GM21381 (cell line): ENCODE measurements at regions not wholly inside any gene's neighbourhood (a gene's known extent, or its start where the extent isn't known, plus 50 kb on each side); places are given as distances from the start of the nearest gene placed in this dataset.

Source experiments
- ATAC-seq: cut with Tn5 transposase; IDR thresholded peaks from one replicate; pipeline ENCODE4 v1.9.1; 2021; ENCODE audit warnings: mild to moderate bottlenecking, moderate library complexity; ENCODE audit not compliant: unreplicated experiment

DNA sequence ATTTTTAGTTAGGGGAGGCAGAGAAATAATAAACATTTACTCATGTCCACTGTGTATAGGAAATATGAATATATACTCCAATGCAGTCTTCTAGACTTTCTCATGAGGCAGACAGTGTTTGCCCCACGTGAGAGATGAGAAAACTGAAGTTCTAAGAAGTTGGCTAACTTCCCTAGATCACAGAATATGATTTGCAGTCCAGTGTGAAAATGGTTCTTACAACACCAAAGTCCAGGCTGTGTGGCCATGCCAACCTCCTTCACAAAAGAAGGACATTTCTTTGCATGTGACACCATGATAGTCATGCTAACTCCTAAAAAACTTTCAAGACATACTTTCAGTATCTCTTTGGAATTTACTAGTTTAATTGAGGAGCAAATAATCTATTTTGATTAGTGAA is 143.7 kb downstream of the IRS1 start:
- no peak for ATAC-seq

DNA sequence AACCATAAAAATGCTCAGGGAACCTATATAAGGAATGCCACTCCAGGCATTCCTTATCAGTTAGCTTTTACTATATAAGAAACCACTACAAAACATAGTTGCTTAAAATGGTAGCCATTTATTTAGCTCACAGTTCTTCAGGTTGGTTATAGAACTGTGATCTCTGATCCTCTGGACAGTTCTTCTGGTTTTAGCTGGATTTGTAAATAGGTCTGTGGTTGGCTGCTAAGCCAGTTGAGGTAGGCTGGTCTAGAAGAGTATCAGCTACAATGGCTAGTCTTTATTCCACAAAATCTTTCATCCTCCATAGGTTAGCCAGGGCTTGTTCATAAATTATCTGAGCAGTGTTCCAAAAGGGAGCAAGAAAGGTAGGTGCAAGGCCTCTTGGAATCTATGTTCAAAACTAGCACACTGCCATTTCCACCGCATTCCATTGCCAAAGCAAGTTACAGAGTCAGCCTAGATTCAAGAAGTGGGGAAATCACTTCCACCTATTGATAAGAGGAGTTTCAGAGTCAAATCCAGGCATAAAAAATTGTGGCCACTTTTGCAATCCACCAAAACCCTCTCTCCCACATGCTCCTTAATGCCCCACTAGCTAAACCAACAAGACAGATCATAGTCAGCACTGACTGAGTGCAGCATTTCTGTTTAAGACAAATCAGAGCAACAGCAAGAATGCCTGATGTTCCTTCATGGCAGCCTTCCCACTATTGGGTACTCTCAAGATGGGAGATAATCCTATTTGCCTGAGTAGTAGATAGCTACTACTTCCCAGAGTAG is 146.4 kb downstream of the IRS1 start:
- no peak for ATAC-seq

DNA sequence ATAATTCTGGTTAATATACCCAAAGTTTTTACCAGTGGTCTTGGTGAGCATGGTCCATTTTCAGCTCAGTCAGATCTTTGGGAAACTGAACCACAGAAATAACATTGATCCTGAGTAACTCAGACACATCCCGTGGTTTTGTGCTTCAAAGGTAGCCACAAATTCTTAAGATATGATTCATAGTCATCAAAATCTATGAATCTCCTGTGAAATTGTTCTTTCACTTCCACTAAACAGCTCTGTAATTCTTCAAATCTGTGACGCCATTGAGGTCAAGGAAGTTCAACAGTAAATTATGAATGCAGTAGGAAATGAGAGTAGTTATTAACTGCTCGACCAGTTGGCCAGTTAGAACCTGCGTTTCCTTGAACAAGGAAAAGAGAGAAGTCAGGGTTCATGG is 147.3 kb downstream of the IRS1 start:
- peak; percentile 52 for ATAC-seq

DNA sequence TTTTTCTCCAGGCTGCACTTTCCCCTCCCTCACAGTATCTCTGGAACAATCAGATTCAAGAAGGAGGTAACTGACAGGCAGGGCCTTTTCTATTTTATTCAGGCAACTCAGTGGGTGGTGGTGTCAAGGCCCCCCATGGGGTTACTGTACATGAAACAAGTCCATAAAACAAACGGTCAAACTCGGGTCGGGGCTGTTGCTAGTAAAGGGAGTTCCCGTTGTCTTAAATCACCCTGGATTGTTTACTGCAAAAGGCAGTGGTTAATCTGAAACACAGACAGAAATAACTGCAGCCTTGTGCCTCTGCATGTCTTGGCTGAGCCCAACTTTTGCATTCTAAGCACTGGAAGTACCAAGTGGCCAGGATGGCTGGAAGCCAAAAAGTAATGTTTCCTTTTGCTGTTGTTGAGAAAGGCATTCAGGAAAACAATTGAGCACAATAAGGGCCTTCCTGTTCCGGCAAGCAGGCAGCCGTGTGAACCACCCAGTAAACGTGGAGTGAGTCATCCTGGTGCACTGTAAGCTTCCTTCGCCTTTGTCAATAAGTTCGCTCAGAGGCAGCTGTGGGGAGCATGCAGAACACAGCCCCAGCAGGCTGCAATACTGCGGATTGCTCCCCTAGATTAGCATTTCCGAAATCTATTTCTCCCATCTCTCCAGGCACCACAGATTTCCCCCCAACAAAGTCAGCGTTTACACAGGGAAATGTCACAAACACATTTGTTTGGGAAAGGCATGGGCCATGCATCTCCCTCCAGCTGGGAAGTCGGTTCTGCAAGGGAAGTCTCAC is 149.6 kb downstream of the IRS1 start:
- peak; percentile 80 for ATAC-seq

DNA sequence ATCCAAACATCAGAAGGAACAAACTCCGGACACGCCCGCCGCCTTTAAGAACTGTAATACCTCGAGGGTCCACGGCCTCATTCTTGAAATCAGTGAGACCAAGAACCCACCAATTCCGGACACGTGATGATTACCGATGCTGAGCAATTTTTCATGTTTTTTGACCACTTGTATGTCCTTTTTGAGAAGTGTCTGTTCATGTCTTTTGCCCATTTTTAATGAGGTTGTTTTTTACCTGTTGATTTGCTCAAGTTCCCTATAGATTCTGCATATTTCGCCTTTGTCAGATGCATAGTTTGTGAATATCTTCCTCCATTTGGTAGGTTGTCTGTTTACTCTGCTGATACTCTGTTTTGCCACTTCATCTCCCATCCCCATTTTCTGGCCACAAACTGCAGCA is 150.4 kb downstream of the IRS1 start:
- ATAC-seq: no peak

DNA sequence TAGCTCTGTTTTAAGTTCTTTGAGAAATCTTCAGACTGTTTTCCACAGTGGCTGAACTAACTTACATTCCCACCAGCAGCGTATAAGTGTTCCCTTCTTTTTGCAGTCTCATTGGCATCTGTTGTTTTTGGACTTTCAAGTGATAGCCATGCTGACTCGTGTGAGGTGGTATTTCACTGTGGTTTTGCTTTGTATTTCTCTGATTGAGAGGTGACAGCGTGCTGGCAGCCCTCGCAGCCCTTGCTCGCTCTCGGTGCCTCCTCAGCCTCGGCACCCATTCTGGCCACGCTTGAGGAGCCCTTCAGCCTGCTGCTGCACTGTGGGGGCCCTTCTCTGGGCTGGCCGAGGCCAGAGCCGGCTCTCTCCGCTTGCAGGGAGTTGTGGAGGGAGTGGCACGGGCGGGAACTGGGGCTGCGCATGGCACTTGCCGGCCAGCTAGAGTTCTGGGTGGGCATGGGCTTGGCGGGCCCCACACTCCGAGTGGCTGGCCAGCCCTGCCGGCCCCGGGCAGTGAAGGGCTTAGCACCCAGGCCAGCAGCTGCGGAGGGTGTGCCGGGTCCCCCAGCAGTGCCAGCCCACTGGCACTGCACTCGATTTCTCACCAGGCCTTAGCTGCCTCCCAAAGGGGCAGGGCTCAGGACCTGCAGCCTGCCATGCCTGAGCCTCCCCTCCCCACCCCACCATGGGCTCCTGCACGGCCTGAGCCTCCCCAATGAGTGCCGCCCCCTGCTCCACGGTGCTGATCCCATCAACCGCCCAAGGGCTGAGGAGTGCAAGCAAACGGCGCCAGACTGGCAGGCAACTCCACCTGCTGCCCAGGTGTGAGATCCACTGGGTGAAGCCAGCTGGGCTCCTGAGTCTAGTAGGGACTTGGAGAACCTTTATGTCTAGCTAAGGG is 151.8 kb downstream of the IRS1 start:
- ATAC-seq: no peak

DNA sequence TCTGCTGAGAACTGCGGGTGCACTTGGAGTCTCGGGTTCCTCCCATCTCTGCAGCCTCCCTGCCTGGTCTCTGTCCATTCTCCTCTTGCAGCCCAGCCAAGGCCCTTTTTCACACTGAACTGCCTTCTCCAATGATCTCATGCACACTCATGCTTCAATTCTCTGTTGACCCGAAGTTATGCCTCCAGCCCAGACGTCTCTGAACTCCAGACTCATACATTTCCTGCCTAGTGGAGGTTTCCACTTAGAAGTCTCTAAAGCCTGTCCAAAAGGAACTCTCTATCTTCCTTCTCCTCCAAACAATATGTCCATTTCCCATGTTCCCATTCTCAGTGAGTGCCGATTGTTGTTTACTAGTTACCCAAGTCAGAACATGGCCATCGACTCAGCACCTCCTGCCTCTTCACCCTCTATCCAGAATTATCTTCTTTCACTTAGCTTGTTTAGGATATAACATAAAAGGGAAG is 155.2 kb downstream of the IRS1 start:
- ATAC-seq: no peak

DNA sequence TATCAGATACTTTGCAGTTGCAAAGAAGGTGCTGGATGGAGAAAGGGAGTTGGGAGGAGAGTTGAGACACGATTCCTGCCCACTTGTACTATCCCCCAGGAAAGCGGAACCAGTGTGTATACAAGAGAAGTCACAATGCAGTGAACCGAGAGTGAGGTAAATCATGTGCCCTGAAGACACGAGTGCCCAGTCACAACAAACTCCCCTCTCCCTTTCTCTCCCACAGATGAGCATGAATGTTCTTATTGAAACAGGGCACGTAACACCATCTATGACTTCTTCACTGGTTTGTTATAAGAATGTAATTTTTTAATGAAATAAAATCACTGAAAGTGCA is 155.7 kb downstream of the IRS1 start:
- ATAC-seq: no peak

DNA sequence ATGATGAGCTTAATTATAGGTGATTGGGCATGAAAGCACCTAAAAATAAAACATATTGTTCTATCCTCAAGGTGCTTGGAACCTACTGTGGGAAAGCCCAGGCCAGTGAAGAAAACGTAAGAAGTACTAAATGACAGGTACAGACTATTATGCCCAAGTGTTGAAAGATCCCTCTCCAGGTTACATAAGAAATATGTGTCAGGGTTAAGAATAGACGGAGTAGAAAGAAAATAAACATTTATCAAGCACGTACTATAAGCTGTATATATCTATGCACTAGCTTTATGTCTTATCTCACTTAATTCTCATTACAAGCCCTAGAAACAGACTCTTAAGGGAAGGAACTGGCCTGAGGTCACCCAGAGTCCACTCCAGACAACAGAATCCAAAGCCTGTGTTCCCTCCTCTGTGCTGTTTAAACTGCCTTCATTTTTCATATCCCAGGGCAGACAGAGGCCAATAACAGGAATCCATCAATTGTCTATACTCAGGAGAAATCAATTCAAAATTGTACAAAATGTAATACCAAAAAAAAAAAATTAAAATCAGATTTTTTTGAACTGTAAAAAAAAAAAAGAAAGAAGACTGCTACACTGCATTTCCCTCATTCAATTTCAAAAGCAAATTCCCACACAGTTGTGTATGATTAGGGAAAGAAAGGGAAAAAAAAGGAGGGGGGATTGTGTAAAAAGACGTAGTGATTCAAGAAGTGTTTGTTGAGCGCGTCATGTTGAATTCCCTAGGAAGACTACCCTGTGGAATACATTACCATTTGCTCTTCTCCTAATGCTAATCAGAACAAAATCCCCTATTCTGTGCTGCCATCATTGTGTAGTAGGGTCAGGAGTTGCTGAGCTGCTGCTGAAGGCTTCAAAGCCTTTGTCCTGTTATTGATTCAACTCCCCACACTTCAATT is 156.3 kb downstream of the IRS1 start:
- ATAC-seq: no peak

DNA sequence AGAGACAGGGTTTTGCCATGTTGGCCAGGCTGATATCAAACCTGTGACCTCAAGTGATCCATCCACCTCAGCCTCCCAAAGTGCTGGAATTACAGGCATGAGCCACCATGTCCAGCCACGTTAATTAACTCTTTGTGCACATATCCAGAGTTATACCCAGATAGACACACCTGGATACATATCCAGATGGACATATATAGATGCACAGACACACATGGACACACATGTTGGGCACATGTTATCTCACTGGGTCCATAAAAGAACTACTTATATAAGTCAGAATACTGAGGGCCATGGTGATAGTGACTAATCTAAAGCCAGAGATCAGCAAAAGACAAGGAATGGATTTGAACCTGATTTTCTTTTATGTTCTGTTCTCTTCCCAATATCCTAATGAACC is 158.6 kb downstream of the IRS1 start:
- ATAC-seq: no peak

DNA sequence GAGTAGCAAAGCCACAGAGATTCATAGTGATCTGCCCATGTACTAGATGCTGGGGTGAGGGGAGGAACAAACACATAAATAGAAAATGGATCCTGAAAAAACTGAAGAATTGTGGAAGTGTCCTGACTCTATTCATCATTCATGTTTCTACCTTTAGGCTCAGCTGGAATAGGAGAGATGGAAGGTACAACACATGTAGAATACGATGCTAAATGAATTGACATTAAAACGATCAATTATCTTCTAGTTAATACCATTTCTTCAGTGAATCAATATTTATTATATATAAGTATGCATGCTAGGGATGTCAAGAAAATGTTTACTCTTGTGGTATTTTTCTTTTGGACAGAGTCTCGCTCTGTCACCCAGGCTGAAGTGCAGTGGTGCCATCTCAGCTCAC is 159.1 kb downstream of the IRS1 start:
- ATAC-seq: no peak

DNA sequence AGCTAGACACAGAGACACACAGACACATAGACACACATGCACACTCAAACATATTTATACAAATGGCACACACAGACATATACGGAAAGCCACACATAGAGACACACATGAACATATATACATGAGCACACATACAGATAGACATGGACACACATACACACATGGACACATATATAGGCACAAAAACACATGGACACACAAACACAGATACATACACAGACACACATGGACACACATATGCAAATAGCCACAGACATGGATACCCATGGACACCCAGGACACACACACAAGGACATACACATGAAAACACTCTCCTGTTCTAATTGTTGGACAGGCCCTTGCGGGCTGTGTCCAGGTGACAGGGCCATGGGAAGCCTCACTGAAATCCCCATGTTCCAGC is 160.1 kb downstream of the IRS1 start:
- ATAC-seq: no peak

DNA sequence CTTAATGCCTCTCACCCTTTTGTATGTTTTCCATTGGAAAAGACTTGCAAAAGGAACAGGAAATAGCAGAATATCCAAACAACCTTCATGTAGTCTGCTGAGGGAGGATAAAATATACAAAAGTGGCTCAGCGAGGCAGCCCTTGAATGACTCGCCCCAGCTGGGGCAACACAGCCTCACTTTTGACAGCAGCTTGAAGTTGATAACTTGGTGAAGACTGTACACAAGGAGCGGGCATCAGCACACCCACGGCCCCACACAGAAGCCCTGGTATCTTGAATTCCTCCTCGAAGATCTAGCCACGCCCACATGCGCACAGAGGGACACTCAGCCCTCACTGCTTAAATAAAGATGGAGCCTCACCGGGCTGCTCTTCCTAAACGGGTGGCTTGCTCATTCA is 161.0 kb downstream of the IRS1 start:
- no peak for ATAC-seq

DNA sequence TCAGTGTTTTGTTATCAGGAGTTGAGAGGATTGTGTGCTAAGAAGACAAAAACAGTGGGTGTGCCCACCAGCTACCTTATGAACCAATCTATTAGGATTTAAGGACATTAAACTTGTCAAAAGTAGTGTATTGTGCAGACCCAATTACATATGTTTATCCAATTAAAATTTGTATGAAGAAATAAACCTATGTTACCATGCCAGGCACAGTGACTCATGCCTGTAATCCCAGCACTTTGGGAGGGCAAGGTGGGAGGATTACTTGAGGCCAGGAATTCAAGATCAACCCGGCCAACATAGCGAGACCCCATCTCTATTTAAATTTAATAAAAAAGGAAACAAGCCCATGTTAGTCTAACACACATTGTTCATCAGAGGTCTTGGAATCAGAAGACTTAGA is 162.2 kb downstream of the IRS1 start:
- no peak for ATAC-seq

DNA sequence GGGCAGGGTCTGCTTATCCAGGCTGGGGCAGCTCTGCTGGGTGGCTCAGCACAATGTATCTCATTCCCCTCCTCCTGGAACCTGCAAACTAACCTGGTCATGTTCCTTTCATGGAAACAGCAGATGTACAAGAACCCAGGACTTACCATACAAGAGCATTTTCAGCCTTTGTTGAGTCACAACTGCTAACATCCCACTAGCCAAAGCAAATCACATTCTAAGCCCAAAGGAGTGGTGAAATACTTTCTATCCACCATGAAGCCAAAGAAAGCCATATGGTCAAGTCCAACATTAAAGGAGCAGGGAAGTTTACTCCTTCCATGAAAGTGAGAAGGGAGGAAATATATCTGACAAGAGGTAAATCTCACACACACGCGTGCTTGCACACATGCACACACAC is 163.0 kb downstream of the IRS1 start:
- ATAC-seq: no peak

DNA sequence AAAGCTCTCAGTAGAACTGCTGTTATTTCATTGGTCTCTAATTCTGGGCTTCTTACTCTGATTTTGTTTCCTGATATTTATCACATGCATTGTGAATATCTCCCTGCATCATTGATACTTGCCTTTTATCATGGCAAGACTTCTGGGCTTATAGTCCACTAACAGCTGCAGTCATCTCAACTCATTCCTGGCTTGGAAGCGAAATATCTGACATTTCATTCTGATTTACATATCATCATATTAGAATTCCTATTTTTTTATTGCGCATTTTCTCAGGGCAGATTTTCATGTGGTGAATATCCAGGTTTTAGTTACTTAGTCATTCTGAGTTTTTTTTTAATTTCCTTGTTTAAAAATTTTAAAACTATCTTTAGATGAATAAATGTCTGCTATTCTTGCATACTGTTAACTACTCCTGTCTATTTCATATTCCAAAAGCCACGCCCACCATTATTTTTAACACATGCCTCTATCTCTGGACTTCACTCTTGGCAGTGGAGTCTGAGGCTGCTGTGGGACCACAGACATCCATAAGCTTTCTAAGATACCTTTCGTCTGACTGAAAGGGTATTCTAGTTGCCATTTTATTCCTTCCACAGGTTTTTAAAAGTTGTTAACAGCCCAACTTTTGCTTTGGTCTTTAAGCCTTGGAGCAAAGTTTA is 164.5 kb downstream of the IRS1 start:
- ATAC-seq: no peak

DNA sequence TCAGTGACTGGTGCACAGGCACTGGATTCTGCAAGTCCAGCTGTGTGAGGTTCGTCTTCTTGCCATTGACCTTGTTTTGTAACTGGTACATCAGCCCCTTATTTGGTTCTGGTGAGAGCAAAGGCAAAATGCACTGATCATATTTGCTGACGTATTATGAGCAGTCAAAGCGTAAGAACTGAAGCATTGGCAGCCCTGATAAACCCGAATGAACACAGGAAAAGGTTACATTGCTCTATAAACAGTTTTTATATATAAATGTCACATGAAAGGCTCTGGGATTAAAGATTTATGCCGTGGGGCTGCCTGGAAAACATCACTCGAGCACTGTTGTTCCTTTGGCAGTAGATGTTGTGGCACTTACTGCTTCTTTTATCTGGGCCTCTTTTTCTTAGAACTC is 167.9 kb downstream of the IRS1 start:
- no peak for ATAC-seq

DNA sequence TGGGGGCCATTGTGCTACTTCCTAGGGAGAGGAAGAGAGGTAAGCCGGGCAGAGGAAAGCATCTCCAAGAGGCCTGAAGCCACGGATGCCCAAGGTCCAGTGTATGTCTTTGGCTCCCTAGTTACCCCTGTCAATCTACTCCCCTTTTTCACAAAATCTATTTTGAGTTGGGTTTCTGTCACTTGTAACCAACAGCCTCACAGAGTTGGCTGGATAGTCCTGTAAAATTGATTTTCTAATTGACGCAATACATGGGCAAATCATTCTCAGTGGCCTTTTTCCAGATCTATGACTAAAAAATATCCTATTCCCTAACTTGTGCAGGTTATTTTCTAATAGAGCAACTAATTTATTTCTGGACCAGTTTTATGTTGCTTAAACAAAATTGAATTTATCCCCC is 168.4 kb downstream of the IRS1 start:
- no peak for ATAC-seq

DNA sequence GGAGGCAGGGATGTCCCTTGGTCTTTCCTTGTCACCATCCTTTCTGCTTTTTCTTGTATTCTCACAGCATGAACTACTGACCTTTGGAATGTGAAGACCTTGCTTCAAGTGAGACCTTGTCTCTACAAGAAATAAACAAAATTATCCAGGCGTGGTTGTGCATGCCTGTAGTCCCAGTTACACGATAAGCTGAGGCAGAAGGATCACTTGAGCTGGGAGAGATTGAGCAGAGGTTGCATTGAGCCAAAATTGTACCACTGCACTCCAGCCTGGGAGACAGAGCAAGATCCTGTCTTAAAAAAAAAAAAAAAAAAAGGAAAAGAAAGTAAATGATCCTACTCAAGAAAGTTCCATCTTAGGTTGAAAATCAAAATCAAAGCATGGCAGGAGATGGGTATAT is 173.7 kb downstream of the IRS1 start:
- ATAC-seq: no peak
